Right atrium auricular region (tissue), 2 donors: ENCODE measurements at regions not wholly inside any gene's neighbourhood (a gene's known extent, or its start where the extent isn't known, plus 50 kb on each side); places are given as distances from the start of the nearest gene placed in this dataset.

ENCODE experiments used
- DNase-seq: peaks from one replicate; pipeline ENCODE4 v3.0.0-alpha.2; 2019; ENCODE audit warnings: low spot score
- H3K27ac ChIP-seq, 2 donors: fragments of 200-600 bp; sonication (generic); 1 replicate in 1 of 2; 2 replicates in 1 of 2; pipeline ENCODE4 v1.5.1; 2016 to 2019
- H3K27me3 ChIP-seq, 2 donors: fragments of 200-600 bp; sonication (generic); one replicate each; pipeline versions ENCODE4 v1.5.1 to v1.6.0; 2017 to 2019
- H3K36me3 ChIP-seq: fragments of 200-600 bp; sonication (generic); one replicate; pipeline ENCODE4 v1.5.1; 2016
- H3K4me1 ChIP-seq, 2 donors: fragments of 200-600 bp; sonication (generic); one replicate each; pipeline versions ENCODE4 v1.5.1 to v1.6.0; 2017 to 2019
- H3K4me3 ChIP-seq, 2 donors: fragments of 200-600 bp; sonication (generic); 1 replicate in 1 of 2; 2 replicates in 1 of 2; pipeline ENCODE4 v1.5.1; 2017 to 2019; ENCODE audit warnings: mild to moderate bottlenecking in 1 of 2, moderate library complexity in 1 of 2
- H3K9me3 ChIP-seq, 2 donors: fragments of 200-600 bp; sonication (generic); one replicate each; pipeline ENCODE4 v1.5.1; 2019
- TF ChIP-seq, protein P1 (sequence below), 2 donors: fragments of 200-600 bp; sonication (generic); IDR thresholded peaks; one replicate each; pipeline ENCODE4 v1.5.1; 2019; ENCODE audit warnings: antibody characterized with exemption in 2 of 2

DNA sequence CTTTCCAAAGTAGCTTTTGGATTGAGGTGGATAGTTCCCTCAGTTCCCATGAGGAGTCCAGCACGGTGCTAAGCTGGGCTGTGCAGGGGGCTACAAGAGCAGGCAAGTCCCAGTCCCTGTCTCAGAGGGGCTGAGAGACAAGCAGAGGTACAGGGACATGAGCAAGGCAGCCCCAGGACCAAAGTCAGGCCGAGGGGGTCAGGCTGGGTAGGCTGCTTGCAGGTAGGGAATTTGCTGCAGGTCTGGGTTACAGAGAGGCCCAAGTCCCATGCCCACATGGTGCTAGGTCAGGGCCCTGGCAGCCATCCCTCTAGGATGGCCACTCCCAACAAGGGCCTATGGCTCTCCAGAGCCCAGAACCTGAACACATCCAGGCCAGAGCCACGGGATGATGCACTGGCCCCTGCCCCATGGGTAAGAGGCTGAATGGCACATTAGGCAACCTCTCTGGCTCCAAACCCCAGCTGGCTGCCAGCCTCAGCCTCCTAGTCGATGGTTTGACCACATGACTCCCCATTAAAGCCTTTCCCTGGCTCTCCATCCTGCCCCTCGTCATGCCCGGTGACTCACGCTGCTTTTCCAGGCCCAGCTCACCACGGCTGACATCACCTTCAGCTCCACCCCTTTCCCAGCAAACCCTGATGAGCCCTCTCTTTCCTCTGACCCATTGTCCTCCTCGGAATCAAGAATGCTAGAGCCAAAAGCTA lies 83.7 kb downstream of the SDC1 start:
- TF ChIP-seq, protein P1, sequence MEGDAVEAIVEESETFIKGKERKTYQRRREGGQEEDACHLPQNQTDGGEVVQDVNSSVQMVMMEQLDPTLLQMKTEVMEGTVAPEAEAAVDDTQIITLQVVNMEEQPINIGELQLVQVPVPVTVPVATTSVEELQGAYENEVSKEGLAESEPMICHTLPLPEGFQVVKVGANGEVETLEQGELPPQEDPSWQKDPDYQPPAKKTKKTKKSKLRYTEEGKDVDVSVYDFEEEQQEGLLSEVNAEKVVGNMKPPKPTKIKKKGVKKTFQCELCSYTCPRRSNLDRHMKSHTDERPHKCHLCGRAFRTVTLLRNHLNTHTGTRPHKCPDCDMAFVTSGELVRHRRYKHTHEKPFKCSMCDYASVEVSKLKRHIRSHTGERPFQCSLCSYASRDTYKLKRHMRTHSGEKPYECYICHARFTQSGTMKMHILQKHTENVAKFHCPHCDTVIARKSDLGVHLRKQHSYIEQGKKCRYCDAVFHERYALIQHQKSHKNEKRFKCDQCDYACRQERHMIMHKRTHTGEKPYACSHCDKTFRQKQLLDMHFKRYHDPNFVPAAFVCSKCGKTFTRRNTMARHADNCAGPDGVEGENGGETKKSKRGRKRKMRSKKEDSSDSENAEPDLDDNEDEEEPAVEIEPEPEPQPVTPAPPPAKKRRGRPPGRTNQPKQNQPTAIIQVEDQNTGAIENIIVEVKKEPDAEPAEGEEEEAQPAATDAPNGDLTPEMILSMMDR (IDR thresholded peaks at IDR 0.05): no peak
- H3K36me3 ChIP-seq: no peaks in the 10 kb centered on the region
- H3K4me3 ChIP-seq: no peak overlapping the region
- H3K27me3 ChIP-seq: no peaks in the 10 kb centered on the region
- no peak overlapping the region for H3K27ac ChIP-seq
- peak; percentile 69 for DNase-seq
- H3K9me3 ChIP-seq: no peaks in the 10 kb centered on the region
- no peaks in the 10 kb centered on the region for H3K4me1 ChIP-seq

DNA sequence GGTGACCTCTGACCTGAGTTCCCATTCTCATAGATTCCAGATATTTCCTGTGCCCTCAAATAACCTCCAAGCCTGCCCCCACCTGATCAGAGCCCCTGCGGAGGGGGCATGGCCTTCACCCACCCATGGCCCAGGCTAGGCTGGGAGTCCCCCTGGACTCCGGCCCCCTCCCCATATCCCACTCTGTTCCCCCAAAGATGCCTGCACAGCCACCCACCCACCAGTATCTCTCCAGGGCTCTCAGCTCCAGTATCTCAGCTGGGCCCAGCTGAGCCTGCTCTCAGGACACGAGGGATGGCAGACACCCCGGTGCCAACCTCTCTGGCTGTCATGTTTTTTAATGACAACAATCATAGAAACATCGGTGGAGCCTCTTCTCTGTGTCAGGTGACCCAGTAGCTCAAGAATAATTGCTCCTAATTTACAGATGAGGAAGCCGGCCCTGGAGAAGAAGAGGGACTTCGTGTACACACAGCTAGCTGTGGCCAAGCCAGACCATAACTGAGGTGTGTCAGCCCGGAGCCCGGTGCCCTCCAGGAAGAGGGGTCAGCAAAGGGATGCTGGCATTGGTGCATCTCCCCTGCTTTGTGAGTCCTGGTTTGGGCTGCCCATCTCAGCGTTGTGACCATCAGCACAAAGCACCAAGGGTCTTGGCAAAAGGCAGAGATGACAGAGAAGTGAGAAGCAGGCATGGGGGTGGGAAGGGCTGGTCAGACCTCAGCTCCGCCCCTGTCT lies 84.4 kb downstream of the SDC1 start:
- Histone ChIP-seq H3K4me3 (no peak overlapping the region), H3K27me3 (no peaks in the 10 kb centered on the region), H3K9me3 (no peaks in the 10 kb centered on the region), H3K27ac (no peak overlapping the region), H3K4me1 (no peaks in the 10 kb centered on the region), H3K36me3 (no peaks in the 10 kb centered on the region)
- DNase-seq: no peak
- TF ChIP-seq, protein P1 (IDR thresholded peaks at IDR 0.05): no peak

DNA sequence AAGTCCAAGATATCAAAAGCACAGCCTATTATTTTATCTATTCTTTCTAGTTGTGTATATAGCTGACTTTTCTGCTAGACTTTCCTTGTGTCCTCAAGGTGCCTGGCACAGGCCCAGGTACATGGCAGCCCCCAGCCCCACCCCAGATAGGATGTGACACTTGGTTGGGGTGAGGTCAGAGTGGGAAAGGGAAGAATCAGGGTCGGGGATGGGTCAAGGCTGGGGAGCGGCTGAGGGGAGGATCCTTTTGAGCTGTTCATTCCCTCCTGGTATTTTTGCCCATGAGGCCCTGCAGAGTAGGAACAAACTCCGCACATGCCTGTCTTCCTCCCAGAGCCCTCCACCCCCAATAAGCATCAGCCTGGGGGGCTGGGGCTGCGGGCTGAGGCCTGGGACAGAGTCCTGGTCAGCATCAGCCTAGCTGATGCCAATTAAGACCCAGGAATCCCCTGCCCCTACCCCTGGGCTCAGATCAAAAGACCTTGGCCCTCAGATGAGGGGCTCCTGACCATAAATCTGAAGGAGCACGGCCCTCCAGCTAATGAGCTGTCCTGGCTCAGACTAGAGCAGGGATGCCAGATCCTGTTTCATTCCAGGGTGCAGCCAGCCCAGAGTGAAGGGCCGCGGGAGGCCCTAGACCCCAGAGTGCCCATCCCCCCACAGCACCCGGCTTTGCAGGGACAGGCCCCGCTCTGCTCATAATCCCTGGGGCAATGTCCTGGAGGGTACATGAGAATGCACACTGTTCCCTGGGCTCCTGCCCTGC lies 85.3 kb downstream of the SDC1 start:
- Histone ChIP-seq H3K9me3 (no peaks in the 10 kb centered on the region), H3K4me1 (no peaks in the 10 kb centered on the region), H3K4me3 (no peak overlapping the region), H3K36me3 (no peaks in the 10 kb centered on the region), H3K27ac (no peak overlapping the region), H3K27me3 (no peaks in the 10 kb centered on the region)
- TF ChIP-seq, protein P1 (IDR thresholded peaks at IDR 0.05): no peak
- DNase-seq: no peak

DNA sequence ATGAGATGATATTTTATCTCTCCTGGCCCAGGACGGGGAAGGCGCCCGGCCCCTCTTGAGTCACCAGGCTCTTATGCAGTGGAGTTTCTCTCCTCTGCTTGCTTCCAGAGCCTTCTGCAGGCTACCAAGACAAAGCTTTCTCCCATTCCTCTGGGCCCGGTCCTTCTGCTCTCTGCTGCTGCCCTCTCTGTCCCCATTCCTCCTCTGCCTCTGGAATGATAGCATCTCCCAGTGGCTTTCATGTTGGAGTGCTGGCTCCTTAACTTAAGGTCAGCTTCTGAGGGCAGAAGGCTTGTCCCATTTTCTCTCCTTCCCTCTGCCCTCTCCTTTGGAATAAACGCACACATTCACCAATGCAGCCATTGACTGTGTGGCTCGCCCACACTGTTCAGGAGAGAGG lies 86.2 kb downstream of the SDC1 start:
- Histone ChIP-seq H3K9me3 (no peaks in the 10 kb centered on the region), H3K4me3 (no peak overlapping the region), H3K4me1 (no peaks in the 10 kb centered on the region), H3K27me3 (no peaks in the 10 kb centered on the region), H3K27ac (no peak overlapping the region), H3K36me3 (no peaks in the 10 kb centered on the region)
- TF ChIP-seq, protein P1 (IDR thresholded peaks at IDR 0.05): no peak
- no peak for DNase-seq

DNA sequence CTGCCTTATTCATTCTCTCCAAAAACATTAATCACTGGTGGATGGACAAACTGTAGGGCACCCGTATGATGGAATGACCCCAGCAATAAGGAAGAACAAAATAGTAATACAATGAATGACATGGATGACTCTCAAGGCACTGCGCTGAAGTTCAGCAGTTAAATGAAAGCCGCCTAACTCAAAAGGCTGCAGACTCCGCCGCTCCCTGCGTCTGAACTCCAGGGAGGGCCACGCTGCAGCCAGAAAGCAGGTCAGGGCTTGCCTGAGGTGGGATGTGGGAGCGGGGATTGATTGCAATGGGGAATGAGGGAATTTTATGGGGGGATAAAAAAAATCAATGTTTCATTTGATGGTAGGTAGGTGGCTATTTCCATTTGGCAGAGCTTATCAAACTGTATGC lies 86.5 kb upstream of the LAPTM4A start:
- Histone ChIP-seq H3K4me3 (no peak overlapping the region), H3K4me1 (no peaks in the 10 kb centered on the region), H3K27ac (no peak overlapping the region), H3K27me3 (no peaks in the 10 kb centered on the region), H3K9me3 (no peaks in the 10 kb centered on the region), H3K36me3 (no peaks in the 10 kb centered on the region)
- TF ChIP-seq, protein P1 (IDR thresholded peaks at IDR 0.05): no peak
- no peak for DNase-seq
